ENCODE measurements at regions not wholly inside any gene's neighbourhood (a gene's known extent, or its start where the extent isn't known, plus 50 kb on each side); places are given as distances from the start of the nearest gene placed in this dataset.
A peak's percentile ranks its signal among the peaks of the same experiment; 100 is the strongest.

GRCh38 chr7:155212301-155213015 lies 85.2 kb upstream of the INSIG1 start:
- DNase-seq (no peak), ATAC-seq (no peak)
- Mint-ChIP-seq H3K27ac (no peak overlapping the region), H3K4me1 (ENCODE audit: low read depth) (peaks cover 15% of the 10 kb centered on the region), H3K27me3 (peaks cover 5% of the 10 kb centered on the region), H3K9me3 (peaks cover under 1% of the 10 kb centered on the region), H3K4me3 (no peak overlapping the region), H3K36me3 (ENCODE audit: low read depth) (no peaks in the 10 kb centered on the region)
- POLR2A ChIA-PET: no interaction called here
- intact Hi-C loops (cut with micrococcal nuclease): no loop called here
- no peak for TF ChIP-seq CTCF (IDR thresholded peaks at IDR 0.05)
- CTCF ChIA-PET: interaction anchor here (1.1 kb wide), 1 partner anchor 285 kb away, joined by 4 read pairs; no protein-coding TSS in a partner anchor

DNA sequence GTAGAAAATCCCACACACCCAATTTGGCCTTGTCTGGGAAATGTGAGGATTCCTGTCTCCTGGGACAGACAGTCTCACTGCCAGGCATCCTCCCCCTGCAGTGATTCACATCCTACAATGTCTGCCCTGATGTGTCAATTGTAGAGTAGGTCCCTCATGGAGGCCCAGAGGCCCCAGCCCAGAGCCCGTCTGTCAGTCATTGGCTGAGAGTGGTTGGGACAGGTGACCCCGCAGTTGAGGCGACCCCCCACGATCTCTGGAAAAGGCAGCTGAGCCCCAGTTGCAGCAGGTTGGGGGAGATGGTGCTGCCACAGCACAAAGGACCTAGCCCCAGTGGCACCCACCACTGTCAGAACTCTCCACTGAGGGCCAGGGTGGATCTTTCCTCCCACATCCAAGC lies 84.3 kb upstream of the INSIG1 start:
- no peak for DNase-seq
- ATAC-seq: peak; percentile 40
- ChIA-PET CTCF (no interaction called here), POLR2A (no interaction called here)
- H3K27me3 Mint-ChIP-seq: peaks cover 5% of the 10 kb centered on the region
- H3K4me1 Mint-ChIP-seq (ENCODE audit: low read depth): peaks cover 10% of the 10 kb centered on the region
- no peaks in the 10 kb centered on the region for H3K36me3 Mint-ChIP-seq (ENCODE audit: low read depth)
- no peak overlapping the region for H3K27ac Mint-ChIP-seq
- intact Hi-C loops (cut with micrococcal nuclease): no loop called here
- no peak overlapping the region for H3K4me3 Mint-ChIP-seq
- no peak for TF ChIP-seq CTCF (IDR thresholded peaks at IDR 0.05)
- H3K9me3 Mint-ChIP-seq: no peaks in the 10 kb centered on the region

- Mint-ChIP-seq H3K27me3 (peaks cover 5% of the 10 kb centered on the region), H3K9me3 (no peaks in the 10 kb centered on the region), H3K36me3 (ENCODE audit: low read depth) (no peaks in the 10 kb centered on the region), H3K27ac (no peak overlapping the region), H3K4me1 (ENCODE audit: low read depth) (peaks cover 7% of the 10 kb centered on the region), H3K4me3 (no peak overlapping the region)
- ATAC-seq (no peak), DNase-seq (no peak)
- ChIA-PET POLR2A (interaction anchor here (1.4 kb wide), 1 partner anchor 82 kb away, joined by 3 read pairs; no protein-coding TSS in a partner anchor), CTCF (interaction anchor here (1.6 kb wide), 1 partner anchor 286 kb away, joined by 5 read pairs; no protein-coding TSS in a partner anchor)
- intact Hi-C loops (cut with micrococcal nuclease): no loop called here
- no peak for TF ChIP-seq CTCF (IDR thresholded peaks at IDR 0.05)
Observed at GRCh38 chr7:155213955-155214740, 83.5 kb upstream of the INSIG1 start.

- Mint-ChIP-seq H3K27me3 (peaks cover 5% of the 10 kb centered on the region), H3K4me3 (no peak overlapping the region), H3K36me3 (ENCODE audit: low read depth) (no peaks in the 10 kb centered on the region), H3K4me1 (ENCODE audit: low read depth) (peaks cover 5% of the 10 kb centered on the region), H3K27ac (no peak overlapping the region), H3K9me3 (no peaks in the 10 kb centered on the region)
- no peak for TF ChIP-seq CTCF (IDR thresholded peaks at IDR 0.05)
- ChIA-PET POLR2A (interaction anchor here (1.4 to 1.6 kb wide), 2 partner anchors 16 to 81 kb away, joined by 3 to 4 read pairs; no protein-coding TSS in a partner anchor), CTCF (interaction anchor here (1.6 kb wide), 1 partner anchor 288 kb away, joined by 5 read pairs; no protein-coding TSS in a partner anchor)
- no peak for DNase-seq
- intact Hi-C loops (cut with micrococcal nuclease): no loop called here
- no peak for ATAC-seq
Observed at GRCh38 chr7:155215576-155216325, 81.9 kb upstream of the INSIG1 start.
